Suprapubic skin (tissue), 4 donors: ENCODE measurements at regions not wholly inside any gene's neighbourhood (a gene's known extent, or its start where the extent isn't known, plus 50 kb on each side); places are given as distances from the start of the nearest gene placed in this dataset.
"Not testable (repeated sequence)": the region's sequence is repeated elsewhere in the genome, so short reads cannot be mapped to it uniquely, and the experiment has no call there.

Experiments used
- DNase-seq, 2 donors: peaks; one replicate each; pipeline ENCODE4 v3.0.0-alpha.2; 2019; ENCODE audit warnings: low spot score in 2 of 2
- H3K27ac ChIP-seq: fragments of 200-600 bp; sonication (generic); one replicate; pipeline ENCODE4 v1.5.1; 2019
- H3K27me3 ChIP-seq: fragments of 200-600 bp; sonication (generic); one replicate; pipeline ENCODE4 v1.5.1; 2019
- H3K36me3 ChIP-seq: fragments of 200-600 bp; sonication (generic); one replicate; pipeline ENCODE4 v1.5.1; 2019
- H3K4me1 ChIP-seq: fragments of 200-600 bp; sonication (generic); one replicate; pipeline ENCODE4 v1.5.1; 2019
- H3K4me3 ChIP-seq: fragments of 200-600 bp; sonication (generic); one replicate; pipeline ENCODE4 v1.5.1; 2019; ENCODE audit warnings: mild to moderate bottlenecking
- H3K9me3 ChIP-seq: fragments of 200-600 bp; sonication (generic); one replicate; pipeline ENCODE4 v1.5.1; 2019
- CTCF ChIP-seq, 2 donors: fragments of 200-600 bp in 1 of 2; fragments of 450-650 bp in 1 of 2; sonication (generic) in 1 of 2; IDR thresholded peaks; one replicate each; pipeline ENCODE4 v1.5.1; 2016 to 2019; ENCODE audit warnings: antibody characterized with exemption in 2 of 2, mild to moderate bottlenecking in 1 of 2, moderate library complexity in 1 of 2
- EP300 ChIP-seq: sonication (generic); formaldehyde crosslinking; IDR thresholded peaks from one replicate; pipeline ENCODE4 v1.6.1; 2017; ENCODE audit warnings: antibody characterized with exemption
- POLR2A ChIP-seq, 2 donors: fragments of 450-650 bp; IDR thresholded peaks; one replicate each; pipeline ENCODE4 v1.6.1; 2017; ENCODE audit warnings: antibody characterized with exemption in 2 of 2, mild to moderate bottlenecking in 2 of 2, moderate library complexity in 2 of 2
- POLR2AphosphoS5 ChIP-seq, 3 donors: sonication (generic); formaldehyde crosslinking; IDR thresholded peaks; one replicate each; pipeline ENCODE4 v1.6.1; 2017; ENCODE audit warnings: antibody characterized with exemption in 3 of 3
- WGBS: methylation state at CpG from one replicate; pipeline ENCODE4 v1.1.5; 2018; 5-methylcytosine and 5-hydroxymethylcytosine counted together

- 72% methylated on average over 10 of the region's 10 CpGs for WGBS
- Histone ChIP-seq H3K9me3 (no peaks in the 10 kb centered on the region), H3K4me3 (no peak overlapping the region), H3K27ac (no peak overlapping the region), H3K4me1 (no peaks in the 10 kb centered on the region), H3K27me3 (peaks cover 34% of the 10 kb centered on the region), H3K36me3 (no peaks in the 10 kb centered on the region)
- no peak for DNase-seq
- TF ChIP-seq CTCF (IDR thresholded peaks at IDR 0.05) (no peak), POLR2A (IDR thresholded peaks at IDR 0.05) (no peak), EP300 (no peak), POLR2AphosphoS5 (IDR thresholded peaks at IDR 0.05) (no peak)
Measured at GRCh38 chr2:130261099-130261498, 62.9 kb upstream of the TUBA3E start.

- WGBS, result 62% methylated on average over 4 of the region's 4 CpGs
- Histone ChIP-seq H3K27me3 (peaks cover 37% of the 10 kb centered on the region), H3K4me1 (no peaks in the 10 kb centered on the region), H3K4me3 (no peak overlapping the region), H3K9me3 (no peaks in the 10 kb centered on the region), H3K27ac (no peak overlapping the region), H3K36me3 (no peaks in the 10 kb centered on the region)
- no peak for DNase-seq
- TF ChIP-seq POLR2A (IDR thresholded peaks at IDR 0.05), result no peak
Measured at GRCh38 chr2:130259594-130259993, 61.4 kb upstream of the TUBA3E start.

- H3K27ac ChIP-seq, result no peak overlapping the region
- 44% methylated on average over 3 of the region's 3 CpGs for WGBS
- DNase-seq, result no peak
Measured at GRCh38 chr2:130258356-130258755, 60.1 kb upstream of the TUBA3E start.

GRCh38 chr2:130252880-130253645 lies 54.8 kb upstream of the TUBA3E start:
- Histone ChIP-seq H3K4me1 (peaks cover 10% of the 10 kb centered on the region), H3K27me3 (peaks cover 62% of the 10 kb centered on the region), H3K9me3 (no peaks in the 10 kb centered on the region), H3K4me3 (peak overlapping the region; percentile 38), H3K27ac (no peak overlapping the region), H3K36me3 (no peaks in the 10 kb centered on the region)
- WGBS, result 26% methylated on average over 26 of the region's 42 CpGs
- no peak for TF ChIP-seq POLR2A (IDR thresholded peaks at IDR 0.05)
- TF ChIP-seq POLR2AphosphoS5 (IDR thresholded peaks at IDR 0.05), result no peak
- no peak for TF ChIP-seq EP300
- no peak for TF ChIP-seq CTCF (IDR thresholded peaks at IDR 0.05)
- DNase-seq, result no peak

More at GRCh38 chr2:130258356-130258755, 60.1 kb upstream of the TUBA3E start:
- Histone ChIP-seq H3K4me3 (no peak overlapping the region), H3K27me3 (peaks cover 45% of the 10 kb centered on the region), H3K9me3 (no peaks in the 10 kb centered on the region), H3K36me3 (no peaks in the 10 kb centered on the region), H3K4me1 (no peaks in the 10 kb centered on the region)
- TF ChIP-seq CTCF (IDR thresholded peaks at IDR 0.05) (no peak), POLR2AphosphoS5 (IDR thresholded peaks at IDR 0.05) (no peak), POLR2A (IDR thresholded peaks at IDR 0.05) (no peak), EP300 (no peak)

- H3K9me3 ChIP-seq, result no peaks in the 10 kb centered on the region
- no peak for DNase-seq
- no peak overlapping the region for H3K27ac ChIP-seq
- H3K4me1 ChIP-seq, result peaks cover 10% of the 10 kb centered on the region
- H3K36me3 ChIP-seq, result no peaks in the 10 kb centered on the region
- H3K27me3 ChIP-seq, result peaks cover 59% of the 10 kb centered on the region
- WGBS, result 41% methylated on average over 17 of the region's 46 CpGs
- TF ChIP-seq POLR2AphosphoS5 (IDR thresholded peaks at IDR 0.05) (no peak), POLR2A (IDR thresholded peaks at IDR 0.05) (no peak)
- no peak overlapping the region for H3K4me3 ChIP-seq
Measured at GRCh38 chr2:130251873-130252620, 53.8 kb upstream of the TUBA3E start.

- H3K4me1 ChIP-seq, result peaks cover 10% of the 10 kb centered on the region
- no peak overlapping the region for H3K27ac ChIP-seq
- H3K9me3 ChIP-seq, result no peaks in the 10 kb centered on the region
- TF ChIP-seq POLR2AphosphoS5 (IDR thresholded peaks at IDR 0.05), result no peak
- TF ChIP-seq EP300, result no peak
- no peak for TF ChIP-seq CTCF (IDR thresholded peaks at IDR 0.05)
- no peak for TF ChIP-seq POLR2A (IDR thresholded peaks at IDR 0.05)
- no peak overlapping the region for H3K4me3 ChIP-seq
- DNase-seq, result no peak
- no peaks in the 10 kb centered on the region for H3K36me3 ChIP-seq
- H3K27me3 ChIP-seq, result peaks cover 62% of the 10 kb centered on the region
- 60% methylated on average over 1 of the region's 3 CpGs for WGBS
Measured at GRCh38 chr2:130251535-130251872, 53.3 kb upstream of the TUBA3E start.

GRCh38 chr2:130248355-130248754 lies 50.1 kb upstream of the TUBA3E start:
- peaks cover 55% of the 10 kb centered on the region for H3K27me3 ChIP-seq
- not testable (repeated sequence) for DNase-seq, H3K36me3 ChIP-seq, H3K4me3 ChIP-seq, H3K4me1 ChIP-seq, H3K27ac ChIP-seq, H3K9me3 ChIP-seq
- WGBS, result 92% methylated on average over 13 of the region's 13 CpGs
